ENCODE measurements at regions not wholly inside any gene's neighbourhood (a gene's known extent, or its start where the extent isn't known, plus 50 kb on each side); places are given as distances from the start of the nearest gene placed in this dataset.

GRCh38 chr13:33717775-33718174, 100.2 kb upstream of the RFC3 start:
- DNase-seq (ENCODE audit: low read depth, low spot score) (no peak), ATAC-seq (no peak)
- intact Hi-C loops (cut with micrococcal nuclease; ENCODE audit: unreplicated experiment) = no loop called here
- no peak overlapping the region for H3K4me3 ChIP-seq (ENCODE audit: low read depth in 2 of 2, low read length in 2 of 2)
- H3K9me3 ChIP-seq (ENCODE audit: control insufficient read depth, insufficient read depth, low read depth, low read length) = no peaks in the 10 kb centered on the region
- no peak overlapping the region for H3K27ac ChIP-seq (ENCODE audit: low read length)
- ChIA-PET CTCF (no interaction called here), POLR2A (interaction anchor here (0.6 kb wide), 1 partner anchor 8 kb away, joined by 4 read pairs; no protein-coding TSS in a partner anchor)
- TF ChIP-seq POLR2AphosphoS5 (IDR thresholded peaks at IDR 0.05; ENCODE audit: low read depth, low read length) (no peak), REST (IDR thresholded peaks at IDR 0.05; ENCODE audit: insufficient read depth in 1 of 2, low read depth in 2 of 2, low read length in 1 of 2) (no peak), SIN3A (IDR thresholded peaks at IDR 0.05; ENCODE audit: borderline replicate concordance, insufficient read depth, low read depth, low read length) (no peak), CTCF (IDR thresholded peaks at IDR 0.05) (no peak), TCF7L2 (IDR thresholded peaks at IDR 0.05; ENCODE audit: low read depth, low read length) (no peak)
- no peaks in the 10 kb centered on the region for H3K27me3 ChIP-seq (ENCODE audit: control insufficient read depth, insufficient read depth, low read length)
- no TSS peak for BruUV-seq (replicated peaks)
- H3K4me1 ChIP-seq (ENCODE audit: control insufficient read depth, insufficient read depth, low read length) = no peaks in the 10 kb centered on the region; the same call in 1 of the 2 replicates
- in situ Hi-C loops (cut with HindIII; ENCODE audit: low pct_unique_long_range_greater_than_20kb, low sequenced_read_pairs) = no loop called here
- no peaks in the 10 kb centered on the region for H3K36me3 ChIP-seq (ENCODE audit: control insufficient read depth, insufficient read depth, low read length)

- DNase-seq (ENCODE audit: low read depth, low spot score) (no peak), ATAC-seq (no peak)
- intact Hi-C loops (cut with micrococcal nuclease; ENCODE audit: unreplicated experiment) (loop anchor here (5.0 to 10.0 kb wide), 2 partner anchors 117 to 169 kb away; no protein-coding TSS in a partner anchor), in situ Hi-C loops (cut with HindIII; ENCODE audit: low pct_unique_long_range_greater_than_20kb, low sequenced_read_pairs) (no loop called here)
- H3K27me3 ChIP-seq (ENCODE audit: control insufficient read depth, insufficient read depth, low read length) = no peaks in the 10 kb centered on the region
- peak overlapping the region; percentile 23; the same call in 1 of the 2 replicates for H3K27ac ChIP-seq (ENCODE audit: low read length)
- POLR2A ChIA-PET = no interaction called here
- peaks cover 6% of the 10 kb centered on the region; the same call in 1 of the 2 replicates for H3K4me1 ChIP-seq (ENCODE audit: control insufficient read depth, insufficient read depth, low read length)
- no peaks in the 10 kb centered on the region for H3K36me3 ChIP-seq (ENCODE audit: control insufficient read depth, insufficient read depth, low read length)
- CTCF ChIA-PET = interaction anchor here (0.5 kb wide), 1 partner anchor 76 kb away, joined by 3 read pairs; no protein-coding TSS in a partner anchor
- H3K4me3 ChIP-seq (ENCODE audit: low read depth in 2 of 2, low read length in 2 of 2) = no peak overlapping the region
- H3K9me3 ChIP-seq (ENCODE audit: control insufficient read depth, insufficient read depth, low read depth, low read length) = no peaks in the 10 kb centered on the region
- no peak for TF ChIP-seq CTCF (IDR thresholded peaks at IDR 0.05)
- no peak for TF ChIP-seq SIN3A (IDR thresholded peaks at IDR 0.05; ENCODE audit: borderline replicate concordance, insufficient read depth, low read depth, low read length)
- TF ChIP-seq TCF7L2 (IDR thresholded peaks at IDR 0.05; ENCODE audit: low read depth, low read length) = no peak
- TF ChIP-seq REST (IDR thresholded peaks at IDR 0.05; ENCODE audit: insufficient read depth in 1 of 2, low read depth in 2 of 2, low read length in 1 of 2) = no peak
- TF ChIP-seq POLR2AphosphoS5 (IDR thresholded peaks at IDR 0.05; ENCODE audit: low read depth, low read length) = no peak
- no TSS peak for BruUV-seq (replicated peaks)
Measured at GRCh38 chr13:33721724-33722123, 96.2 kb upstream of the RFC3 start.

All from Panc1 (cell line).